ENCODE measurements at regions not wholly inside any gene's neighbourhood (a gene's known extent, or its start where the extent isn't known, plus 50 kb on each side); places are given as distances from the start of the nearest gene placed in this dataset.

DNA sequence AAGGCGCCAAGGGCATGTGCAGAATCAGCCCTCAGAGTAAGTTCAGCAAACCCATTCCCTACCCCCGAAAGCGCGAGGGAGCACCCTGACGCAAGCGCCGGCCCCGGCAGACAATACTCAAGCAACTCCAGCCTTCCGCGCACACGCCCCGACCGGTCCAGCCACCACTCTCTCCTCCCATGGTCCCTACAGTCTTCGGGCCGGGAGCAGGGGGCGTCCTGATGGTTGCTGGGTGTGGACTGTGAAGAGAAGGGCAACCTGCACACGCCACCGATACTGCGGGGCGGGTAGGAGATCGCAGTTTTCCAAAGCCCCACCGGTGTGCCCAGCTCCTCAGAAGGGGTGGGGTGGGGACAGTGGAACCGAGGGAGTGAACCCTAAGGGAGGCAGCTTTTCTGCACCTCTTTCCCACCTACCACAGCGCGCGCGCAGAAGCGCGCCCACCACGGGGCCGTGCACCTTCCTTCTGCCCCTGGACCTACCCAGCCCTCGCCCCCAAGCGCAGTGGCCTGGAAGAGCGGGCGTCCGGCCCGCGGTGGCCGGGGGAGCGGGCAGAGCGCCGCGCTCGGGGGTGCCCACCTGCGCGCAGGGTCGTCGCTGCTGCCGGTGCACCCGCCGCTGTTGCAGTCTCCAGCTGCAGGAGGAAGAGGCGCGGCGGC is 650.2 kb upstream of the DIPK2B start:
- Histone ChIP-seq H3K27ac (peak overlapping the region in 20 of 21 experiments; percentile 1 to 89 (median 74)), H3K4me3 (peak overlapping the region; percentile 50 to 63 (median 54))

DNA sequence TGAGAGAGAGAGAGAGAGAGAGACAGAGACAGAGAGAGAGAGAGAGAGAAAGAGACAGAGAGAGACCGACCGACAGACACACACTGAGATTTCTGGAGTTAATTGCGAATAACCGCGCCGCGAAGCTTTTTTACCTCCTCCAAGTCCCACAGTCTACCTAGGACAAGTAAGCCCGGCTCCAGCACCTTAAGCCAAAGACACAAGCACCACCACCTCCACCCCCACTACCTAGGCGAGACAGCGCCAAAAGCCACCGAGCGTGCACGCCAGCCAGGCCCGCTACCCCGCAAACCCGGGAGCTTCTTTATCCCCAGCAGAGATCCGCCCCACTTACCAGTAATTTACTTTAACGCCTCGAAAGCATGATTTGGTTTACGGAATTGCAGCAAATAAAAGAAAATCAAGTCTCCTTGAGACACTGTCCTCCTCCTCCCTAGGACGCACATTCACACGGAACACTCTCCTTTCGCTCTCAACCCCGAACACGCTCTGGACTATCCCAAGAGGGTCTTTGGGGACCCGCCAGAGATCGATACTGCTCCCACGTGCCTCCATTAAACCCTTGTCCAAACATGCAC is 649.6 kb upstream of the DIPK2B start:
- H3K27ac ChIP-seq, result peak overlapping the region in 19 of 21 experiments; percentile 21 to 89 (median 76)

DNA sequence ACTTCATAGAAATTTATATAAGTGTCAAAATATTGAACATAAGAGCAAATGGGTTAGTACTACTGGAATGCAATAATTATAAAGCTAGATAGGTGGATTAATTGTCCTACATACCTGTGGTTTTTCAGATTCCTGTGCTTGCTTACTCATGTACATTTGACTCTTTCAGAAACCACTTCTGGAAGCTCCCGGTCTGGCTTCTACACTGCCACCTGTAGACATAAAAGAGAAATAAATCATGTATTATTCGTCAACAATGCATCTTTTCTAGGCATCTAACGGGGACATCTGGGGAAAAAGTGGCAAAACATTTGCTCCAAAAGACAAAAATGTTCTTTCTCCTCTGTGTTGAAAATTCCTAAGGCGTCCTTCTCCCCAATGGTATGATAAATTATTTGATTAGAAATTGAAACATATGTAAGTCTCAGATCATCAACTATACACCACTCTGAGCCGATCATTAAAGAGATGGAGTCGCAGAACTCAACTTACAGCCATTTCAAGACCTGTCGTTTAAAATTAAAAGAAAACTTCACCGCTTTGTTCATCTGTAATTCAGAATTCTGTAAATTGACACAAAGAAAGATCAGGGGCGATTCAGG is 648.7 kb upstream of the DIPK2B start:
- peak overlapping the region in 5 of 7 experiments; percentile 50 to 63 (median 54) for H3K4me3 ChIP-seq
- peak overlapping the region in 6 of 21 experiments; percentile 2 to 88 (median 84) for H3K27ac ChIP-seq

More for the DNA sequence above, 649.6 kb upstream of the DIPK2B start:
- peak overlapping the region; percentile 50 to 63 (median 54) for H3K4me3 ChIP-seq

DNA sequence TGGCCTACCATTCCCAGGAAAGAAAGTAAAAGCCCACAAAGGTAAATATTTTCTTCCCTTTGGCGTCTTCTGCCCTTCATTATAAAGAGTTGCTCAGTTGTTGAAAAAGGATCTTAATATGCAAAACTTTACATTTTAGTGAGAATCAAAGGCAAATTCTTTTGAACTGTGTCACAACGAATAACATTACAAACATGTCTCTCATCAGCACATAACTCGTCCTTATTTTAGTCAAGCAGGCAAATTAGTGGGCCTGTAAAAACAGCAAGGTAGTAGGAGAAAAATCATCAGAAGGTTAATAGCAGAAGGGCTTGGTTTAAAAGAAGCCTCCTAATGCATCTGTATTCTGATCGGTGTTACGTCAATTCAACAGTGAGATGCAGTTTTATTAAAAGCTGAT is 647.3 kb upstream of the DIPK2B start:
- H3K4me3 ChIP-seq, result no peak overlapping the region
- no peak overlapping the region for H3K27ac ChIP-seq

DNA sequence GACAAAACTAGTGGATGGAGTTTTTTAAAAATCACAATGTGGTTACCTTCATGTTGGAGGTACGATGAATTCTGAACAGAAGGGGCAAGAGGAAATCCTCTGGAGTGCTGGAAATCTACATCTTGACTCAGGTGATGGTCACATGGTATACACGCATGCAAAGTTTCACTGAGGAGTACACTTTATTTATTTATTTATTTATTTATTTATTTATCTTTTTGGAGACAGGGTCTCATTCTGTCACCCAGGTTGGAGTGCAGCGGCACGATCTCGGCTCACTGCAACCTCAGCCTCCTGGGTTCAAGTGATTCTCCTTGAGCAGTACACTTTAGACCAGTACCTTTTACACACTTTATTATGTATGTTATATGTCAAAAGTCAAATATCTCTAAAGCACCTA is 645.7 kb upstream of the DIPK2B start:
- Histone ChIP-seq H3K27ac (no peak overlapping the region), H3K4me3 (no peak overlapping the region)

DNA sequence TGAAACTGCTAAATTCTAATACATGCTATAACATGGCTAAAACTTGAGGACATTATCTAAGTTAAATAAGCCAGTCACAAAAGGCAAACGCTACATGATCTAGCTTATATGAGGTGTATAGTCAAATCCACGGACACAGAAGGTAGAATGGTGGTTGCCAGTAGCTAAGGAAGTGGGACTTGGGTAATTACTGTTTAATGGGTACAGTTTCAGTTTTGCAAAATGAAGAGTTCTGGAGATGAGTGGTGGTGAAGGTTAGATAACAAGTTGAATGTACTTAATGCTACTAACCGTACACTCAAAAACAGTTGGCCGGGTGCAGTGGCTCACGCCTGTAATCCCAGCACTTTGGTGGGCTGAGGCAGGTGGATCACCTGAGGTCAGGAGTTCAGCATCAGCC is 644.5 kb upstream of the DIPK2B start:
- Histone ChIP-seq H3K27ac (no peak overlapping the region), H3K4me3 (no peak overlapping the region)

DNA sequence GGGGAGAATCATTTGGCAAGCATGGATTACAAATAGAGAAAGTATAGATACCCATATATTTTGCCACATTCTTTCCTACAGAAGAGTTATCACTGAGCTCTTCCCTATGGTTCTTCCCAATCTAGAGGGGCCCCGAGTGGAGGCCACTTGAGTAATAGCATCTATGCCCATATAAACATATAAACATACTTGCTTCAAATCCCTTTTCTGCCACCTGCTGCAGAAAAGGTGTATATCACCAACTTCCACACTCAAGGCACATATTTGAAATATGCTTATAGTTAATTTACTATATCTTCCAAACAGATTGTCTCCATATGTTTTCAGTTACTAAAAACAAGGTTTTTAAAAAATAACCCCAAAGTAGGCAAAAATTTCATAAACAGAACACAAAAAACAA is 642.8 kb upstream of the DIPK2B start:
- no peak overlapping the region for H3K27ac ChIP-seq
- no peak overlapping the region for H3K4me3 ChIP-seq

DNA sequence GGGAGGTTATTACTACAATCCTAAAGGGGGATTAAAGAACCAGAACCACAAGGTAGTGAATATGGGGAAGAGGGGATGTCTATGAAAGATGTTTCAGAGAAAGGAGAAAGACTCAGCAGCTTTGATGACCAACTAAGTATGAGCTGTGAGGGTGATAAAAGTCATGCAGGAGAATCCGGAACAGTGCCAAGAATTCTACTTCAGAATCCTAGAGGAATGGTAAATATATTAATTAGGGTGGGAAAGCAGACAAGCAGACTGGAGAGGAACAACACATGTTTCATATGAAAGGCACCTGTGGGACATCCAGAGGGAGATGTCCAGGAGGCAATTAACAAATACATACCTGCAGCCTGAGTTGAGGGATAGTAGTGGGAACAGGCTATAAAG is 642.2 kb upstream of the DIPK2B start:
- H3K4me3 ChIP-seq, result no peak overlapping the region
- peak overlapping the region in 1 of 21 experiments; percentile 35 for H3K27ac ChIP-seq

DNA sequence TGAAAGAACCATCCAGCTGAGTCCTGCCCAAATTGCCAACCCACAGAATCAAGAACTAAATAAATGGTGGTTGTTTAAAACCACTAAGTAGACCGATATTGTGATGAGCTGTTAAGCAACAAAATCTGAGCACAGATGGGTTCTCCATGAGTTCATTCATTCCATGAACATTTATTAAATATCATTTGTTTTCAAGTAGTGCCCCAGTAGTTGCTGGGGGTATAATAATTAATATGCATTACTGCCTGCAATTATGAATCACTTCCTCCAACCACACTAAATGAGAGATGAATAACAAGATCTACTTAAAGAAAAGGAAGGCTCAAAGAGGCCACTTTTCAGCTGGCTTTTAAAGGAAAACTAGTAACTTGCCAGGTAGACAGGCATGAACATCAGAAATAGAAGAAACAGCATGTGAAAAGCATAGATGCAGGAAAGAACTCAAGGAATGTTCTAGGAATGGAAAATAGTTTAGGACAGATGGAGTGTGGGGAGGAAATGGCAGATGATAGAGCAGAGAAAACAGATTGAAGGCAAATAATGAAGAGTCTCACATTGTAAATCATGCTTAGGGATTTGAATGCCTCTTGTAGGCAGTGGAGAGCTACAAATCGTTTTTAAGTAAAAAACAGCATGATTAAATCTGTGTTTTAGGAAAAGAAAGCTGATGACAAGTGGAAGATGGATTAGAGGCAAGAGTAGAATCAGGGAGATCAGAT is 641.7 kb upstream of the DIPK2B start:
- H3K27ac ChIP-seq, result peak overlapping the region in 2 of 21 experiments; percentile 13 to 61
- H3K4me3 ChIP-seq, result no peak overlapping the region

DNA sequence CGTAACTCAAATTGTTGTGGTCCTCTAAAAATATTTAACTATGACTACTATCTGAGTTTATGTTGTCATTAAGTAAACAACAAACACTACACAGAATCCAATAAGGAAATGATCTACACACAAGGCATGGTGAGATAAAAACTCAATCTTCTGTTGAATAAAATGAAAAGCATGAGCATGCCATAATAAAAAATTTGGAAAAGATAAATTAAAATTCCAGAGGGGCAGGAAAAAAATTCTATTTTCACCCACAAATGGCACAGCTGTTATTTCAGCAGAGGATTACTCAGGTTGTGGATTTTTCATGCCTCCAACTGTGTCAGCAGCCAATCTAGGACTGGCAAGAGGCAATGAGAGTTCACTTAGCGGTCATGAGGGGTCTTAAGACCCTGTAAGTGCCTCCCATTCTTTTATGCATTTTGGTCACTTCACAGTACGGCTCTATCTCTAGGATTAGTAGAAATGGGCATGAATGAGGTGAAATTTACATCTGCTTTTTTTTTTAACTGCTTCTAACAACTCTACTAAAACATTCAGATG is 639.8 kb upstream of the DIPK2B start:
- Histone ChIP-seq H3K27ac (no peak overlapping the region), H3K4me3 (no peak overlapping the region)

DNA sequence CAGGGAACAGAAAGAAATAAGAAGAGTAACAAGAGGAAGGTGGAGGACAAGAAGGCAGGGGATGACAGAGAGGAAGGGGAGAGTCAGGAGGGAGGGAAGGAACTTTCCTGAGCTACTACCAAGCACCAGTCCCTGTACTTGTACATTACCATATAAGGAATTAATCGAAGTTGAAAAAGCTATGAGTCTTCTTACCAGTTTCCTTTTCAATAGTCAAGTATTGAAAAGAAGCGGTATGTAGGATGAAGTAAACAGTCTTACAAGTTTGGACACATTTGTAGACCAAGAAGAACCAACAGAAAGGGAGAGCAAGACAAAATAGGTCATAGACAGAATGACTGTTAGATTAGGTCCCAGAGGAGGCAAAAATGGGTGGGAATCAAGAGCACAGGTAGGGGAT is 629.7 kb upstream of the DIPK2B start:
- no peak overlapping the region for H3K4me3 ChIP-seq
- H3K27ac ChIP-seq, result no peak overlapping the region

DNA sequence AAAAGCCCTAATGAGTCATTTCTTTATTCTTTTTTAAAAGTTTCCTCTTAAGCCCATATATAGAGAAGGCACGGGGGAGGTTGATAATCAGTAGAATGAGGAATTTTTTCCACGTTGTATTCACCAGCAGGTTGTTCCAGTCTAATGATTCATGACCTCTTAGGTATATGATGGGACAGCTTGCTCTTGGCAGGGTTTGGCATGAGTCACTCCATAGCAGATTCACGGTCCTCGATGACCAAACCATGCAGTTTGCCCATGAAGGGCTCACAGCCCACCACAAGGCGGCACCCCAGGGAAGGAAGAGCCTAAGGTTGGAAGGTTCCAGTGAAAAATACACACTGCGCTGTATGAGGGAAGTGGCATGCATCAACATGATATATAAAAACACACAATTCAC is 623.8 kb upstream of the DIPK2B start:
- H3K4me3 ChIP-seq, result no peak overlapping the region

DNA sequence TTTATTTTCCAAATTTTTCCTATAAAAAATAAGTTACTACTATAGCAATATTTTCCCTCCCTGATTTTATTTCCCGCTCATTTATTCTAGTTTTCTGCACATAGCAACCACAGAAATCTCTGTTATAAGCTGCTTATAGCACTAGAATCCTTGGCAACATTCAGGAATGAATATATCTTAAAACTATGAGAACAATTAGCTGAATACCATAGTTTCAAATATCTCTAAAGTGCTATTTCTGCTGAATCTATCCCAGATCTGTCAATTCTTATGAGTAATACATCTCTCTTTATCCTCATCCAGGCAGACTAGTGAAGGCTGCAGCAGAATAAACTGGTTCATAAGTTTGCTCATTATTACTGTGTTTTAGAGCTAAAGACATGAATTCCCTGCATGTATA is 622.9 kb upstream of the DIPK2B start:
- no peak overlapping the region for H3K27ac ChIP-seq

More for the DNA sequence above, 623.8 kb upstream of the DIPK2B start:
- H3K27ac ChIP-seq, result no peak overlapping the region

DNA sequence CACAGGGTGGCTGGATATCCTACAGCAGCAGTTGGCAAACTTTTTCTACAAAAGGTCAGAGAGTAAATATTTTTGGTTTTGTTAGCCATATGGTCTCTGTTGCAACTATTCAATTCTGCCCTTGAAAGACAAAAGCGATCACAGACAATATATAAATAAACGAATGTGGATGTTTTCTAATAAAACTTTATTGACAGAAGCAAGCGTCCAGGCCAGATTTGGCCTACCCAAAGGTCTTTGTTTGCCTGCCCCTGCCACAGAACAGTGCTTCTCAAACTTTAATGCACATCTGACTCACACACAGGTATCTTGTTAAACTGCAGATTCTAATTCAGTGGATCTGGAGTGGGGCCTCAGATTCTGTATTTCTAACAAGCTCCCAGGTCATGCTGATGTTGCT is 621.4 kb upstream of the DIPK2B start:
- H3K27ac ChIP-seq, result no peak overlapping the region
- no peak overlapping the region for H3K4me3 ChIP-seq

More for the DNA sequence above, 622.9 kb upstream of the DIPK2B start:
- H3K4me3 ChIP-seq, result no peak overlapping the region

DNA sequence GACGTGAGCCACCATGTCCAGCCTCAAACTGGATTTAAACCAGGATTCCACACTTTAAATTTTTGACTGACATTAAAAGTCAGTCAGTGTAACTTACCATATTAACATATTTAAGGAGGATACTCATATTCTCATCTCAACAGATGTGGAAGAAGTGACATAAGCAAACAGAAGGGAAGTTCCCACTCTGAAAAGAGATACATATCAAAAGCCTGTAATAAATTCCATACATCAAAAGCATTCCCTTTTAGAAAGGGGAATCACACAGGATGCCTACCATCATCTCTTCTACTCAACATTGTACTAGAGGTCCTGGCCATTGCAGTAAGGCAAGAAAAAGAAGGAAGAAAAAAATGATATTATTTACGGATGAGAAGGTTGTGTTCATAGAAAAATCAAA is 618.2 kb upstream of the DIPK2B start:
- Histone ChIP-seq H3K4me3 (no peak overlapping the region), H3K27ac (no peak overlapping the region)

DNA sequence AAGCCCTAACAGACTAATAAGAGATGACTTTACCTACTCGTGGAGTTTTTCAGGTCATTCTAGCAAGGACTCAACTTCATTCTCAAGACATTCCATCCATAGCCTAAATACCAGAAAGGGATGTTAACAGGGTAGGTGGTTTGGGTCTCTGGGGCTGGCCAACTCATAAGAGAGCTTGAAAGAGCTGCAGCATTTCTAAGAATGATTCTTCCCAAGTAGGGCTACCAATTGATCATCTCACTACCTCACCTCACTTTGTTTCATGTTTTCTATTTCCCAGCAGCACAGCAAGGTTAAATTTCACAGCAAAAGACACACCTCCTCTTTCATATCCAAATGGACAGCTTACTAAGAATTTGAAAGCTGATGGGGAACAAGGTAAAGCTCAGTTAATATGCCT is 614.8 kb upstream of the DIPK2B start:
- no peak overlapping the region for H3K27ac ChIP-seq
- no peak overlapping the region for H3K4me3 ChIP-seq

DNA sequence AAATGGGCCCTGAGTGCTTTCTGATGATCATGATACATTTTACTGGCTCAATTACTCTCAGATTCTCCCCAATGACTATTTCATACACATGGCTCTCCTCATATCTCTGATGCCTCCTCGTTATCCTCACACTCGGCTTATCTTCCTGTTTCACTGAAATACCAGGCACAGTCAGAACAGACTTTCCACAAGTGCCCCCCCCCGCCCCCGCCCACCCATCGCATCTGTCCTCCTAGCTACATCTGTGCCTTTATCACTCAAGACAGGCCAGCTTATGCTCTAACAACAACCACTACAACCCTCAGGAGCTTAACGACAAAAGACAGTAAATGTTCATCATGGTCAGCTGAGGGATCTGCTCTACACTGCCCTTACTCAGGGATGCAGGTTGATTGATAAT is 610.6 kb upstream of the DIPK2B start:
- Histone ChIP-seq H3K4me3 (no peak overlapping the region), H3K27ac (no peak overlapping the region)

DNA sequence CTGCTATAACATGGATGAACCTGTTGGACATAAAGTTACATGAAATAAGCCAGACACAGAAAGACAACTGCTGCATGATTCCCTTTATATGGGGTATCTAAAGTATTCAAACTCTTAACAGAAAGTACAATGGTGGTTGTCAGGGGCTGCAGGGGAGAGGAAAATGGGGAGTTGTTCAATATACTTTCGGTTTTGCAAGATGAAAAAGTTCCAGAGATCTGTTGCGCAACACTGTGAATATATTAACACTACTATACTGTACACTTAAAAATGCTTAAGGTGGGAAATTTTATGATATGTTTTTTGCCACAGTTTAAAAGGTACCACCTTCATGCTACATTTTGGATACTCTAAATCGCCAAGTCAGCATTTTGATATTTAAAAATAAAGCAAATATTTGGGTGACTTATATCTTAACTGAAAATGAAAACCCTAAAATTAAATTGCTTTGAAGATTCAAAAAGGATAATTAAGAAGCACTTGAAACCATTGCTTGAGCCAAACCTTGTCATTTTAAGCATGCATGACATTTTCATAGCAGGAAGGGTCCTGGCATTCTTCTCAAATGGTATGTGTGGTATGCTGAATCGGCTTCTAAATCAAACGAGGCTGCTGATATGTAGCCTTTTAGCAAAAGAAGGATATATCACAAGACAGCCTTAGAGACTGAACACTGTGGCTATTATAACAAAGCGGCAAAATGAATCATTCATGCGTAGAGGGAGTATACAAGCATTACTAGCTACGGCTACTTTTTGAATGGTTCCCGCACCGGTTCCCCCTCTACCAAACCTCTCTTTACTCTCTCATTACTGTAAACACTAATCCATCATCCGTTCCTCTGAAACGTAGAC is 607.1 kb upstream of the DIPK2B start:
- Histone ChIP-seq H3K4me3 (no peak overlapping the region), H3K27ac (peak overlapping the region in 16 of 21 experiments; percentile 14 to 86 (median 47))

DNA sequence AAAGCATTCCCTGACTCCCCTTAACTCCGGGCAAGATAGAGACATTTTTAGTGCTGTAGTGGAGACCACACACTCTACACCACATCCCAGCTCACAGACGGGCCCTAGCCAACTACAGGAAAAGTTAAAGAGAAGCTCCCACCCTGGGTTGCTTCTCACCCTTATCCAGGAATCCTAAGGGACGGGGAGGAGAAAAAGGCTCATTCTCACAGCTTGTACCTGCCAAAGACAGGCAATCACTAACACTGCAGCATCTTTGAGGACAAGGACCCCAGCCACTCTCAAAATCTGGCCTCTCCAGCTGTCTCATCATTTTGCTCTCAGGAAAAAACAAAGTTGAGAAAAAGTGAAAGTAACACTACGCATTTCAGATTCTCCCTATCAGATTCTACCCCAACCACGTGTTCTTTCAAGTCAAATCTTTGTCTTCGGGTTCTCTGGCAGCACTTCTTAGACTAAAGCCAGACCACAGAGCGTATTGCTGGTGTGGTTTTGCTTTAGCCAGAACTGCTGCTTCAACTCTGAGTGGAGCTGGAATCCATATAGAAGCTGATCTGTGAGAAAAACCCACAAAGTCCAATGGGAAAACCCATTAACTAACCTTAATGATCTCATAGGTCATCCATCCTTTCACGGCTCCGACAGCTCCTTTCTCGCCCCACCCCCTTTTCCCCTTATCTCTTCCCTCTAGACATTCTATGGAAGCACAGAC is 605.9 kb upstream of the DIPK2B start:
- Histone ChIP-seq H3K27ac (peak overlapping the region in 18 of 21 experiments; percentile 4 to 86 (median 57)), H3K4me3 (peak overlapping the region in 2 of 7 experiments; percentile 1 to 9)

Data from skin epidermis (tissue), 12 donors.